Tibial nerve (tissue), 4 donors: ENCODE measurements at regions not wholly inside any gene's neighbourhood (a gene's known extent, or its start where the extent isn't known, plus 50 kb on each side); places are given as distances from the start of the nearest gene placed in this dataset.

Source experiments
- EP300 ChIP-seq, 2 donors: sonication (generic); formaldehyde crosslinking; IDR thresholded peaks; one replicate each; pipeline ENCODE4 v1.6.1; 2017; ENCODE audit warnings: antibody characterized with exemption in 2 of 2, mild to moderate bottlenecking in 1 of 2
- POLR2A ChIP-seq, 2 donors: fragments of 450-650 bp; IDR thresholded peaks; one replicate each; pipeline ENCODE4 v1.6.1; 2017; ENCODE audit warnings: antibody characterized with exemption in 2 of 2, mild to moderate bottlenecking in 2 of 2, moderate library complexity in 2 of 2
- TF ChIP-seq, protein P1 (sequence below), 5 experiments: fragments of 200-600 bp in 3 of 5; fragments of 450-650 bp in 2 of 5; sonication (generic) in 3 of 5; IDR thresholded peaks; one replicate each; pipeline ENCODE4 v1.5.1; 2016 to 2019; ENCODE audit warnings: antibody characterized with exemption in 5 of 5, mild to moderate bottlenecking in 3 of 5, moderate library complexity in 2 of 5

DNA sequence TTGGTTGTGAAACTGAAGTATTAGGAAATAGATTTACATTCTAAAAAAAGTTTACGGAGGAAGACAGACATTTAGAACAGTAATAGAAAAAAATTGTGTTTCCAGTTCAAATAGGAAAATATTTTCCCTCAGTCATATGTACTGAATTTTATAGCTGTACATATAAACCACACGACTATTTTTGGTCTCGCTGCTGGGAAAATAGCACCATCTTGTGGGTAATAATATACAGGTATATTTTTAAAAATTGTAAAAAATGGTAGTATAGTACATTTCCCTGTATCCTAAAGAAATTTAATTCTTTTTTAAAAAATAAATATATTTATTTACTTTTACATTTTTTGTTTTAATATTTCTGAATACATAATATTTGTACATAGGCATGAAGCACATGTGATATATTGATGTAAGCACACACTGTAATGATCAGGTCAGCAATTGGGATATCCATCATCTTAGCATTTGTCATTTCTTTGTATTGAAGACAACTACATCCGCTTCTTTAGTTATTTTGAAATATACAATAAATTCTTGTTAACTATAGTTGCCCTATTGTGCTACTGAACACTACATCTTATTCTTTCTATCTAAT is 168.6 kb downstream of the ALX1 start:
- TF ChIP-seq, protein P1, sequence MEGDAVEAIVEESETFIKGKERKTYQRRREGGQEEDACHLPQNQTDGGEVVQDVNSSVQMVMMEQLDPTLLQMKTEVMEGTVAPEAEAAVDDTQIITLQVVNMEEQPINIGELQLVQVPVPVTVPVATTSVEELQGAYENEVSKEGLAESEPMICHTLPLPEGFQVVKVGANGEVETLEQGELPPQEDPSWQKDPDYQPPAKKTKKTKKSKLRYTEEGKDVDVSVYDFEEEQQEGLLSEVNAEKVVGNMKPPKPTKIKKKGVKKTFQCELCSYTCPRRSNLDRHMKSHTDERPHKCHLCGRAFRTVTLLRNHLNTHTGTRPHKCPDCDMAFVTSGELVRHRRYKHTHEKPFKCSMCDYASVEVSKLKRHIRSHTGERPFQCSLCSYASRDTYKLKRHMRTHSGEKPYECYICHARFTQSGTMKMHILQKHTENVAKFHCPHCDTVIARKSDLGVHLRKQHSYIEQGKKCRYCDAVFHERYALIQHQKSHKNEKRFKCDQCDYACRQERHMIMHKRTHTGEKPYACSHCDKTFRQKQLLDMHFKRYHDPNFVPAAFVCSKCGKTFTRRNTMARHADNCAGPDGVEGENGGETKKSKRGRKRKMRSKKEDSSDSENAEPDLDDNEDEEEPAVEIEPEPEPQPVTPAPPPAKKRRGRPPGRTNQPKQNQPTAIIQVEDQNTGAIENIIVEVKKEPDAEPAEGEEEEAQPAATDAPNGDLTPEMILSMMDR (IDR thresholded peaks at IDR 0.05), result peak in 4 of 5 experiments; percentile 16 to 37 (median 30)
- no peak for TF ChIP-seq EP300 (IDR thresholded peaks at IDR 0.05)
- no peak for TF ChIP-seq POLR2A (IDR thresholded peaks at IDR 0.05)
